Left ventricle myocardium inferior (tissue), 1 donor: ENCODE measurements at regions not wholly inside any gene's neighbourhood (a gene's known extent, or its start where the extent isn't known, plus 50 kb on each side); places are given as distances from the start of the nearest gene placed in this dataset.
"Not testable (repeated sequence)": the region's sequence is repeated elsewhere in the genome, so short reads cannot be mapped to it uniquely, and the experiment has no call there.

ENCODE experiments used
- DNase-seq: peaks from one replicate; pipeline ENCODE4 v3.0.0-alpha.2; 2020
- H3K27ac ChIP-seq: fragments of 200-600 bp; replicated peaks from 2 replicates; pipeline ENCODE4 v1.8.0; 2021
- H3K27me3 ChIP-seq: fragments of 200-600 bp; 2 replicates; pipeline ENCODE4 v1.8.0; 2021; ENCODE audit warnings: low read depth
- H3K36me3 ChIP-seq: fragments of 200-600 bp; 2 replicates; pipeline ENCODE4 v1.8.0; 2021
- H3K4me1 ChIP-seq: fragments of 200-600 bp; 2 replicates; pipeline ENCODE4 v1.8.0; 2021
- H3K4me3 ChIP-seq: fragments of 200-600 bp; 2 replicates; pipeline ENCODE4 v1.8.0; 2021; ENCODE audit warnings: mild to moderate bottlenecking, moderate library complexity
- H3K9me3 ChIP-seq: fragments of 200-600 bp; replicated peaks from 2 replicates; pipeline ENCODE4 v1.8.0; 2021
- CTCF ChIP-seq: fragments of 200-600 bp; IDR thresholded peaks from 2 replicates; pipeline ENCODE4 v1.8.0; 2021; ENCODE audit warnings: antibody characterized with exemption, mild to moderate bottlenecking, borderline replicate concordance
- intact Hi-C: fragments of 100-400 bp; cut with micrococcal nuclease; formaldehyde crosslinking; loops from one replicate; pipeline ENCODE4 v1.11.0; 2022
- donor health status: DM: no; HTN: yes; CAD: no; lungs with severe emphysema.

DNA sequence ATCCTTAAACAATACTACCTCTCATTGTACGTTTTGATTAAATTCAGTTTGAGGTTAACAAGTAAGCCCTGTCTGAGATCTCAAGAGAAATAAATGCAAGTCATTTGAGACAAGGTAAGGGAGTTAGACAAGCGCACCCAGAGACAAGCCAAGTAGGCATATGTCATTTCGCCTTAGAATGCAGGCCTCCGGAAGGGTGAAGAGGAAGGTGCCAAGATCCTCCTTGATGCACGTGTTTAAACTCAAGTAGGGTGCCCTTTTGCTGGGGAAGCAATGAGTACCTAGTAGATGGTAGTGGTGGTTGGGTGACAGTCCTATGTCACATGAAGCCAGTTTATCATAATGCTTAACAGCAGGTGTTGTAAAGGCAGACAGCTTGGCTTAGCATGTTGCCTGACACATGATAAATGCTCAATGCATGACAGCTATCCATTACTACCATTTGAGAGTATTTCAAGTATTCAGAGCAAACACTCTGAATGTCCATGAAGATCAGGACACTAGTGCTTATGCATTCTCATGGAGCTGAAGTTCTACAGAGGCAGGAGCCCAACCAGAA is 415.9 kb downstream of the TMEM135 start:
- Histone ChIP-seq H3K9me3 (no peaks in the 10 kb centered on the region), H3K36me3 (no peaks in the 10 kb centered on the region), H3K27me3 (no peaks in the 10 kb centered on the region), H3K4me3 (no peak overlapping the region), H3K27ac (no peak overlapping the region), H3K4me1 (no peaks in the 10 kb centered on the region)
- DNase-seq, result no peak
- no peak for TF ChIP-seq CTCF
- intact Hi-C loops, result no loop called here

GRCh38 chr11:87452025-87452424 is 414.3 kb downstream of the TMEM135 start:
- H3K9me3 ChIP-seq, H3K36me3 ChIP-seq, DNase-seq, H3K4me1 ChIP-seq, H3K27ac ChIP-seq, intact Hi-C loops, H3K4me3 ChIP-seq, H3K27me3 ChIP-seq: not testable (repeated sequence)

- Histone ChIP-seq H3K27ac (no peak overlapping the region), H3K27me3 (no peaks in the 10 kb centered on the region), H3K36me3 (no peaks in the 10 kb centered on the region), H3K4me3 (no peak overlapping the region), H3K9me3 (no peaks in the 10 kb centered on the region), H3K4me1 (no peaks in the 10 kb centered on the region)
- intact Hi-C loops, result no loop called here
- TF ChIP-seq CTCF, result no peak
- DNase-seq, result no peak
Observed at GRCh38 chr11:87451395-87451794, 413.7 kb downstream of the TMEM135 start.

DNA sequence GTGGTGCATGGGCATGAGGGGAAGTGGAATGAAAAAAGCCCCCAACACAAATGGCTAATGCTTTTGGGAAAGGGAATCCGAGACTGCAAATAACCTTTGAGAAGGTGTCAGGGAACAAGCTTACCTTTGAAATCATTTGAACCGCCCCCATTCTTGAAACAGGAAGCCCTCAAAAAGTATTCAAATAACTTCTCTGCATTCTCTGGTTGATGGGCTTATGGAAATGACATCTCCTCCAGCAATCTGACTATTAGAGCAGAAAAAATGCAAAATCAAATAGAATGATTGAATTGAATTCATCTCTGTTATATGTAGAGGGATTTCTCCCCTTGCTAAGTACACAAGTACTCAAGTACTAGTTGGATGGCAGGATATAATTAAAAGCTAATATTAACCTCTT is 409.9 kb downstream of the TMEM135 start:
- Histone ChIP-seq H3K4me1 (no peaks in the 10 kb centered on the region), H3K27ac (no peak overlapping the region), H3K27me3 (no peaks in the 10 kb centered on the region), H3K36me3 (no peaks in the 10 kb centered on the region), H3K9me3 (no peaks in the 10 kb centered on the region), H3K4me3 (no peak overlapping the region)
- TF ChIP-seq CTCF, result no peak
- intact Hi-C loops, result no loop called here
- no peak for DNase-seq

DNA sequence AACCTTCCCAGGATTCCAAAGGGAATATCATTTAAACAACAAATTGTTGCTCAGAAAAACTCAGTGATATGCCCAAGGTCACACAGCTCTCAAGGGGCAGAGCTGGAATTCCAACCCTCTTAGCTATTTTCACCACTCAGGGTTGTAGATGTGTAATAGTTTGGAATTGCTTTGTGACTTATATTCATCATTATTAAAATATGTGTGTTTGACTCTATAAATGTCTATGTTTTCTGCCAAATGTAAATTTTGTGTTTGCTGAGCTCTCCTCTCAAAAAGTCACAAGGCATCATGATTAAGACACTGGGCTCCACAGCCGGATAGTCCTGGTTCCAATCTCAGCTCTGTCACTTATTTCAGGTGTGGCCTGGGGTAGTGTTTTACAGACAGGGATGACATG is 407.3 kb downstream of the TMEM135 start:
- H3K36me3 ChIP-seq, result no peaks in the 10 kb centered on the region
- no peak overlapping the region for H3K4me3 ChIP-seq
- no peak for DNase-seq
- TF ChIP-seq CTCF, result no peak
- intact Hi-C loops, result no loop called here
- no peaks in the 10 kb centered on the region for H3K4me1 ChIP-seq
- no peaks in the 10 kb centered on the region for H3K9me3 ChIP-seq
- no peak overlapping the region for H3K27ac ChIP-seq
- H3K27me3 ChIP-seq, result no peaks in the 10 kb centered on the region

DNA sequence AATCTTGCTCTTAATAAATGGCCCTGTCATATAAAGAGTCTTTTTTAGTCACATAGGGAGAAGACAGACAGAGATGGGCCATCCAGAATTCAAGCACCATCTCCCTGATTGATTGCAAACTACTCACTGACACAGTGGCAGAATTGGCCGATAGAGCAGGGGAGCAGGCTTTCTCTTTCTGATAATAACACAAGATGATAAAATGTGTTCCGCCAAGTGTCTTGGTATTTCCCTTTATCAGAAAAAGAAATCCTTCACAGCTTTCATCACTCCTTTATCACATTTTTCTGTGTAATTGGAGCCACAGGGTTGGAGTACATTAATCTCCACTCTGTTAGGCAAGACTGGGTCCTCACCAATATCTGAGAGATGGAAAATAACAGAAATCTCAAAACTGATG is 406.0 kb downstream of the TMEM135 start:
- Histone ChIP-seq H3K4me3 (no peak overlapping the region), H3K36me3 (no peaks in the 10 kb centered on the region), H3K27ac (no peak overlapping the region), H3K9me3 (no peaks in the 10 kb centered on the region), H3K27me3 (no peaks in the 10 kb centered on the region), H3K4me1 (no peaks in the 10 kb centered on the region)
- DNase-seq, result no peak
- TF ChIP-seq CTCF, result no peak
- intact Hi-C loops, result no loop called here
